Middle frontal gyrus (tissue), 1 donor: ENCODE measurements at regions not wholly inside any gene's neighbourhood (a gene's known extent, or its start where the extent isn't known, plus 50 kb on each side); places are given as distances from the start of the nearest gene placed in this dataset.

Experiments used
- DNase-seq: peaks from one replicate; pipeline ENCODE4 v3.0.0-alpha.2; 2015; ENCODE audit warnings: low spot score; ENCODE audit errors: extremely low spot score

DNA sequence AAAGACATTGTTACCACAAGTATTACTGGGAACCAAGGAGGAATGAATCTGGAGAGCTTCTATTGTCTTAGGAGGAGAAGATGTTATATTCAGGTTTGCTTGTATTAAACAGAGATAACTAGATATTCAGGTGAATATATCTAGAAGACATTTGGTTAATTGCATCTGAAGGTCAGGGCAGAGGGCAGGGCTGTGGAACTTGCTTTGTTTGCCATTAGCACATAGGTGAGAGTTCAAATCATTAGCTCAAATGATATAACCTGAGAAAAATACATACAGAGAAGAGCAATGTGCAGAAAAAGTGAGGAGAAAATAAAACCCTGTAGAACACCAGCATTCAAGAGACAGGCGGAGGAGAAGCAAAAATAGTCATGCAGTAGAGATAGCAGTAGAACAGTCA is 116.8 kb downstream of the DNAJB9 start:
- no peak for DNase-seq

DNA sequence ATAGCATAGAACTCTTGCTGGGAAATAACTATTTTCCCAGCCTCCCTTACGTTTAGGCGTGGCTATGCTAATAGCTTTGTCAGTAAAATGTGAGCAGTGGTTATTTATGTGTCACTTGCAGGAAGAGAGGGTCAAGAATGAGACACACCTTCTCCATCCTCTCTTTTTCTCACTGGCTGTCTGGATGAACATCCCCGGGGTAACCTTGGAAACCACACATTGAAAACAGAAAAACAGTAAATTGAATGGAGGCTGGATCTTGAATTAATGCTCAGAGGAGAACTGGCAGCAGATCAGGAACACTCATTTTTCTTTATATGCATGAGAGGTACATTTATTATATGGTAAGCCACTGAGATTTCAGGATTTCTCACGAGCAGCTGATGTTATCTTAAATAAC is 127.6 kb downstream of the DNAJB9 start:
- DNase-seq: no peak

DNA sequence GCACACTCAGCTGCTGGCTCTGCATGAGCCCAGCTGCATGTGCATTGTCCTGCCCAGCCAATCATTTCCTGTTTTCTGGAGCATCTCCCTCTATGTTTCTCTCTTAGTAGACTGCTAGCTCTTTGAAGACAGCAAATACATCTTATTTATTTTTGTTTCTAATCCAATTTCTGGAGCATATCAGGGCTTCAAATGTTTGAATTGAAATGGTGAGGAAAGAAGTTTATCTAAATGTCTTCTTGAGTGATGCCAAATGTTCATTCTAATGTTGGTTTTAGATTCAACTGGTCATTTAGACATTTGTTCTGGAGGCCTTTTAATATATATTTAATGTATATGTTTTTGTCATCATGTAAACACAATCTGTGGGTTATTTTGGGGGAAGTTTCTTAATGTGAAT is 141.9 kb downstream of the DNAJB9 start:
- DNase-seq: peak; percentile 8

DNA sequence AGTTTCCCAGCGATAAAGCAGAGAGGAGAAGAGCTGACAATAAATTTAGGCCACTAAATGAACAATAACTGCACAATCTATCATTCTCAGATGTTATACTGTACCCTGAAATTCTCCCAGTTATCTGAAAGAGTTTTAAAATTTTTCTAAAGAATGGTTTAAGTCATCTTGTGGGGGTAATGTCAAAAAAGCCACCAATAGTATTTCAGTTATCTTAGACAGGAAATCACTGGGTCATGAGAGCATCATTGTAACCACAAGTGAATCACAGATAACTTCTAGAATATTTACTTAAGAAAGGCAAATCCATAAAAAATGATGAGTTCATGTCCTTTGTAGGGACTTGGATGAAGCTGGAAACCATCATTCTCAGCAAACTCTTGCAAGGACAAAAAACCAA is 147.1 kb downstream of the DNAJB9 start:
- no peak for DNase-seq

DNA sequence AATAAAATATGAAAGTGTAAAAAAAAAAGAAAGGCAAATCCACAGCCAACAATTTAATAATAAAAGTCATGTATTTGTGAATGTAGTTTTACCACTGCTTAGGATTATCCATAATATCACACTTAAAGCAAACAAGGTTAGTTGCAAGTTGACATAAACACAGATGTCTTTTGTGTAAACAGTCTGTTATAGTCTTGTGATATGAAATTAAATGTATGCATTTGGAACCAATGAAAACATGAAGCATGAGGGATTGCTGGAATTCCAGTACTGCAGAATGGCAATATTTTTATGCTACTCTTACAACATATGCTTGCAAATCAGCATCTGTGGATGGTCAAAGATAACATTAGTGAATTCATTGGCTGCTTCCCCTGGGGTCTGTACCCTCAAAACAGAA is 148.1 kb downstream of the DNAJB9 start:
- DNase-seq: no peak

DNA sequence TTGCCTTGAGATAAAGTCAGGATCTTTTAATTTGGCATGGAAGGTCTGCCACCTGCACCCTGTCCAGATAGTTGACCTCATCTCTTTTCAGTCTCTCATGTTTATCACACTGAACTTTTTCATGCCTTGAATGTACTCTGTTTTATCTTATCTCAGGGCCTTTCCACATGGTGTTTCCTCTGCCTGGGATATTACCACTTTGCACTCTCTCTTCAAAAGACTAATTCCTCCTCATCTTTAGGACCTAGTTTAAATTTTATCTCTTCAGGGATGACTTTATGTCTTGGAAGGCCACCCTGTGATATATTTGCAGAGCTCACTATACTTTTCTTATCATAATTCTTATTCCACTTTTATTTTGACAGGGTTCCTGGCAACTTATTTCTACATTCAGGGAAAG is 150.0 kb downstream of the DNAJB9 start:
- no peak for DNase-seq

DNA sequence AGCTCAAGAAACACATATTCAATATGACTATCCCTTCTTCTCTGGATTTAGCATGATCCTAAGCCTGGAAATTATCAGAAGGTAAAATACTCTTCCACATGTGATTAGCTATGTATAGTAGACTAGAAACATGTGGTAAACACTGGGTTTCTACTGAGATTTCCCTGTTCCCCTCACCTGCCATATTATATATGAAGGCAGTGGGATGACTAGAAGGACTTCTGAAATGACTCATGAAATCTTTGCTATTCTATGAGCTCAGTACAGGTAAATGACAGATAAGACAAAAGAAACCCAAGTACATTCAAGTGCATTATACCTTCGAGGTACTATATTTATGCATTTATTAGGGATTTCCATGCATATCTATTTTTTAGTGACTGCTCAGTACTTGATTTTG is 152.9 kb downstream of the DNAJB9 start:
- no peak for DNase-seq

DNA sequence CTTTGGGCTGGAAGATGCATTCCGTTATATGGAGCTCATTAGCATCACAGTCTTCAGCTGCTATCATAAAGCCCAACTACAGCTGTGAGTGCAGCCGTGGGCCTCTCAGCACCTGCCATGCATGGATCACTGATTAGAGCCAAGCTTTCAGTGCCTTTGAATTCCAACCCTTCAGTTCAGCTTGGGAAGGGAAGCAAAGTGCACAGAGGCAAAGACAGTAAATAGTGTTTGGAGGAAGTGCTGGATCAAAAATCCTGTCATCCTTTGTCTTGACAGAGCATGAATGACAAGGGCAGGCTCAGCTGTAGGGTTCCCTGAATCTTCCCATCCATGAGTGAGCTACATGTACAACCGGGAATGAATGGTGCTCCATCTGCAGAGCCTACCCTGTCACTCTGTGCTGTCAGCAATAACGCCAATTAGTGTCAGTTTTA is 153.7 kb downstream of the DNAJB9 start:
- no peak for DNase-seq

DNA sequence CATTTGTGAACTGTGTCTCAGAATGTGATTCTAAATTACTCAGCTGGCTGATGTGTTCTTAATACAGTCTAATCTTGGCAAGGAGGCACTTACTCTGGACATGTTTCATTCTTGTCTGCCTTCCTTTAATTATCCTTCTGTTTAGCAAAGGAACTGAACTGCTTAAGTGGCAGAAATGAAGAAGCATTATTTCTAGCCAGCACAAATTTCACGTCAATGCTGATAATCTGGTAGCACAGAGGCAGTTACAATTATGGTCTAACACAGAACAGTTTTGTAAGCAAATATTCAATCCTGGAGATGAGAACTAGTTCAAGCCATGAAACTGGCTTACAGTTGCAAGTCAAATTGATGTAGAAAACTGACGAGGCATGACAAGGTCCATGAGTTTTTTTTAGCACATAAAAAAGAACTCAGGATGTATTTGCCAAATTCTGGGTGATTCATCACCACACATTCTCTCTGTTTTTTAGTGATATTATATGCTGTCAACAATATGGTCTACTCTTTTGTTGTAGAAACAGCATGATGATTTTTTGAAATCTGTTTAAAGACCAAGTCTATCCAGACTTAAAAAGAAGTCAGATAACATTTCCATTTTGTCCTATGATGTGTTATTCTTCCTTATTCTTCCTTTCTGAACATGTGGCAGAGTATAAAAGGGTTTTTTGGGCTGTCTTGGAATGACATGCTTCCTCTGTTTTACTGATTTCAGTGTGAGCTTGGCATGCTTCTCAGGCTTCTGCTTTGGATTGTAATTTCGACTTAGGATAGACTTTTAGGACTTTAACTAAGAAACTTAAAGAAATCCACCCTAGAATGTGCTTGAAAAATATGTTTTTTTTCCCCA is 154.8 kb downstream of the DNAJB9 start:
- no peak for DNase-seq

- no peak for DNase-seq
Measured at GRCh38 chr7:108735814-108736213, 166.1 kb downstream of the DNAJB9 start.

DNA sequence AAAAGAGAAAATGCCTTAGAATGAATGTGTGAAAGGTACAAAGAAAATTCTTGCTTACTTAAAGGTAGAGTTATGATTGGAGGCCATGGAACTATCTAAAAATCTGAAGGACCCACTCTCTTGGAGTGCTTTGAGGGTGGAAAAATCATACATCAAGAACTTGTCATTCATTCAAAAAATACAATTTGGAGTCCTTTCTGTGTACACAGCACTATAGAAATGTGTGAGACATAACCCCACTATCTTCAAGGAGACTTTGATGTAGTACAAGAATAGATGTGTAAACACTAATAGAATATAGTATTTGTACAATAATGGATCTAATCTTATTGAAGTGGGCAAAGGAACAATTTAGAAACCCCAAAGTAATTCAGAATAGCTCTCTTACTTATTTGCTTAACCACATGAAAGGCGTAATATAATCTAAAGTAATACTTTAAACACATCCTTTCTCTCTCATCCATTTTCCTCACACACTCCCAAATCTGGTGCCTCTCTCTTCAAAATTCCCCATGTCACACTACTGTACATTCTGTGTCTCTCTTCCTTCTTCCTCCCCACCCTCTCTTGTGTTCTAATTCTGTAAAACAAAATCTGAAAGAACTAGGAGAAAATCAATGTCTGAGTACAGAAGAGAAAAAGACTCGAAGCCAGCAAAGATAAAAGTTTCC is 166.7 kb downstream of the DNAJB9 start:
- DNase-seq: no peak

- no peak for DNase-seq
Measured at GRCh38 chr7:108770981-108771745, 201.5 kb downstream of the DNAJB9 start.

DNA sequence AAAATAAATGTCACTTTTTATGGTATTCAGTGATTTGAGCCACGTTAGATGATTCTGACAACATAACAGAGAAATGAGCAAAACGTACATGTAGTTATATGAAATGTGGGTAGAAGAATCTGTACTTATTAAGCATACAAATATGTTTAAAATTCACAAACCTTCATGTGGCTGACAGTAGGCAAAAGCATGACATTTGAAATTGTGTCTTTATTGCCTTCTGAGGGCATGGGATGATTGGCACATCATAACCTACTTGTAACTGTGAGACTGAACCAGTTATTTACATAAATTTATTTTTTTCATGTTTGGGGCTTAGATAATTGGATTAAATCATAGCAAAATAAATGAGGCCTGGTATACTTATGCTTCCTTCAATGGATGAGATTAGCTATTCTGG is 202.2 kb downstream of the DNAJB9 start:
- no peak for DNase-seq

DNA sequence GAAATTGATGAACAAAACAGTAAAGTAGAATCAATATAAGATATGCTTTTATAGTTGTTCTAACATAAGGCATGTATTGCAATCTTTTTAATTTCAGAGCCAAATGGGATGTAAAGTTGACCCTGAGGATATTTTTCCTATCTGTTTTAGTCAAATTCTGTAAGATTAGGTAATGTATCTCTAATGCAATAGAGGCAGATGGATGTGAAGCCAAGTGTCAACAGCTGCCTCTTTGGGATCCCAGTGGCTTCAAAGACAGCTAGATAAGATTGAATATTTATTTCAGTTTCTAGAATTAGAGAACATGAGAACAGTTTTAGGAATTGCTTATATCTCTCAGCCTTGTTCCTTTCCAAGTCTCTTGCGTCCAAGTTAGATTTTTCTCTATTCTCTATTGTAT is 208.3 kb downstream of the DNAJB9 start:
- no peak for DNase-seq

DNA sequence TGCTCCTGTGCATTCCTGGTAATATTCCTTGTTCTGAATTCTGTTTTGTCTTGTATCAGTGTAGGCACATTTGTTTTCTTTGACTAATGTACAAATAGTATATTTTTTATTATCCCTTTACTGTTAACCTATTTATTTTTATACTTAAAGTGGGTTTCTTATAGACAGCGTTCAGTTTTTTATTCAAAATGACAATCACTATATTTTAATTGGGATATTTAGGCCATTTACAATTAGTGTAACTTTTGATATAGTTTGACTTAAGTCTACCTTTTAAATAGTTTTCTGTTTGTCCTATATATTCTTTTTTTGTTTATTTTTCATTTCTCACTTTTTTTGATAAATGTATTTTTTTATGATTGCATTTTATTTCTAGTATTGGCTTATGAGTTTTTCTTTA is 219.8 kb downstream of the DNAJB9 start:
- no peak for DNase-seq

DNA sequence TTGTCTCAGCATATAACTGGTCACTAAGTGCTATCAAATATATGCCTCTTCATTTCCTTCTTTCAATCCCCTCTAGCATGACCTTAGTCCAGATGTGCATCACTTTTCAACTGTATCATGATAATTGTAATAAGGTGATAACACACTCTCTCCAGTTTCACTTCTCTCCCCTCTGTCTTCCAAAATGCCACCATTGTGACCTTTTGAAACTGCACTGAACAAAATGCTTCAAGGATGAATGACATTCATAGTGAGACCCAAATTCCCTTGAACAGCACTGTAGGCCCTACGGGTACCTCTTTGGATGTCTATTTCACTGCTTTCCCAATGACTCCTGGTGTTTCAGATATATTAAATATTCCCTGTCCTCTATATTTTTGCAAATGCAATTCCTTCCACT is 224.8 kb downstream of the DNAJB9 start:
- DNase-seq: no peak

- DNase-seq: no peak
Measured at GRCh38 chr7:108802650-108803049, 233.0 kb downstream of the DNAJB9 start.

GRCh38 chr7:108805808-108806397 is 236.2 kb downstream of the DNAJB9 start:
- DNase-seq: no peak

DNA sequence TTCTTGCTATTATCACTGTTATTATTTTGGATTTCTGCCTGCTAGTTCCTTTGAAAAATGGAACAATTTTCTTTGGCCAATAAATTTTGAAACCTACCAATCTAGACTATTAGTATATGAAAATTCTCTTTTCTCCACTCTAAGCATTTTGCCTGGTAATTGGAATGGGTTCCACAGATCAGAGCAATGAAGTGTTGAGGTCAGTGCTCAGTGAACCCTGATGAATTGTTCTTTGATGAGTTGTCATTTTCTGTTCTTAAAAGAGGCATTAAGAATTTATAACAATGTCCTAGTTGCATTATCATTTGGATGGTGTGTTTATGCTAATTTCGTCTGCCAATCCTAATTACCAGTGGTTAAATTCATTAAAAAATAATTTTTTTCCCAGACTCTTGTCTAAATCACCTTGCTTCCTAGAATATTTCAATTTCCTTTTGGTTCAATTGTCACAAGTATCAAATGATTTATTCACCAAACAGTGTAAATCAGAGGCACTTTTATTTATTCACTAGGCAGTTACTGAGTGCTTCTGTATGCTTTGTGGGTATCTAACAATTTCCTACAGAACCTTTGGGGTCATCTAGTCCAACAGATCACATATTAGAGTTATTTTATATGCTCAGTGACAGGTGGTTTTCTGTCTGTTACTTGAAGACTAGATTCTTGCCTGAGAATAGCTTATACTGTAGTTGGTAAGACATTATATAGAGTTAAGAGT is 239.0 kb downstream of the DNAJB9 start:
- no peak for DNase-seq

GRCh38 chr7:108809356-108809755 is 239.7 kb downstream of the DNAJB9 start:
- no peak for DNase-seq

- DNase-seq: no peak
Measured at GRCh38 chr7:108810756-108811385, 241.2 kb downstream of the DNAJB9 start.
